HG03139 (cell line): ENCODE measurements at regions not wholly inside any gene's neighbourhood (a gene's known extent, or its start where the extent isn't known, plus 50 kb on each side); places are given as distances from the start of the nearest gene placed in this dataset.
"Not testable (repeated sequence)": the region's sequence is repeated elsewhere in the genome, so short reads cannot be mapped to it uniquely, and the experiment has no call there.

Experiments
- ATAC-seq: cut with Tn5 transposase; IDR thresholded peaks from one replicate; pipeline ENCODE4 v1.9.1; 2021; ENCODE audit not compliant: unreplicated experiment

DNA sequence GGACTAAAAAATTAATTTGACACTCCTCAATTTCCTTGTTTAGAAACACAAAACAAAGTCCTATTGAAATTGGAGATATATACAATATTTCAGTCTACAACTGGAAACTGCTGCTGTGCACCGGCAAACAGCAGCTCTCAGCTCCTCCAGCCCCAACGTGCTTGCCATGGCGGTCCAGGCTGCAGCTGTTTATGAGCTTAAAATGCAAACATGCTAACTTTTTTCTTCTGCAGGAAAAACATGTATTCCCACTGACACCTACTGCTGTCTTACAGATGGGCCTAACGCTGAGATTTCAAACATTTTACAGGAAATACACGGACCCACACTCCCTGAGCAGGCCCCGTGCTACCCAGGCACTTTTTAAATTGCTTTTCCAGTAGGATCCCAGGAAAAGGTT is 195.5 kb downstream of the BCL11A start:
- no peak for ATAC-seq

DNA sequence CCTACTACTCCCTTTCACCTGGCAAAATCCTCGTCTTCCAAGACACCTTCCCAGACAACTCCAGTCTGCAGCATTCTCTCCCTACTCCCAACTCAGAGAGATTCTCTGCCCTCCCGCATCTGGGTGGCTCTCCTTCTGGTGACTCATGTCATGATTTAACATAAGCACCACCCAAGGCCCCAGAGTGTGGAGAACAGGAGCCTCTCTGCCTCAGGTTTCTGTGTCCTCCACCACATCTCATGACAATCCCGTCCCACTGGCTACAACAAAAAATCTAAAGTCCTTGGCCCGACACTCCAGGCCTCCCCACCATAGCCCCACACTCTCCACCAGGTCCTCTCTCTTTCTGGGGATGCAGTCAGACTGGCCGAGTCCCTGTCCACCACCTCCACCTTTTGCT is 197.1 kb downstream of the BCL11A start:
- ATAC-seq: no peak

- ATAC-seq: no peak
Observed at GRCh38 chr2:60355849-60356261, 197.6 kb downstream of the BCL11A start.

DNA sequence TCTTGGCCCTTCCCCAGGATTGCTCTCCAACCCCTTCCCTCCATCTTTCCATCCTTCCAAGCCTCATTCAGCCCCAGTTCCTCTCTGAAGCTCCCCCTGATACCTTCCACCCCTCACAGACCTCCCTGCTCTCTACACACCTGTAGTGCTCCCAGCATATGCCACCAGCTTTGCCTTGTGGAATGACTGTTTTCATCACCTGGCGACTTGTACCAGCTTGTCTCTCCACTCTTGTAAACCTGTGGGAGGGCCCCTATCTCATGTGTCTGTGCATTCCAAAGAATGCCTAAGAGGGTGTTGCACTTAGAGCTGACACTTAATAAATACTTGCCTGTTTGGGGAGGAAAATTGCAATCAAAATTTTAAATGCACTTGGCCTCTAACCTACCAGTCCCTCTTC is 198.7 kb downstream of the BCL11A start:
- no peak for ATAC-seq

DNA sequence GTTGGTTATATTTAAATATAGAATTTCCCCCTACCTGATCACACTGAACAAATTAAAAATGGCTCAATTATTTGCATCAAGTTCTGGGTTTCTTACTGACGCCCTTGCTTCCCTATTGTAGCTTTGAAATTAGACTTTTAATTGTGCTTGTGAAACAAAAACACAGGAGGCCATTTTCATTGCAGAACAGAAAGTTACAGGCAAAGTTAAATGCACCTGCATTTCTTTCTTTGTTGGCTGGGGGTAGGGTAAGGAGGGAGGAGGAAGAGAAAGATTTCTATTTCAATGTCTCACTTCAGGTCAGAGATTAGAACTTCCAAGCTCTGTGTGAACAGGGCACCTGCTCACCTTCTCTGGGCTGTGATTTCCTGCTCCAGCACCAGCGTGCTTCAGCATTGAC is 199.6 kb downstream of the BCL11A start:
- ATAC-seq: peak; percentile 35

DNA sequence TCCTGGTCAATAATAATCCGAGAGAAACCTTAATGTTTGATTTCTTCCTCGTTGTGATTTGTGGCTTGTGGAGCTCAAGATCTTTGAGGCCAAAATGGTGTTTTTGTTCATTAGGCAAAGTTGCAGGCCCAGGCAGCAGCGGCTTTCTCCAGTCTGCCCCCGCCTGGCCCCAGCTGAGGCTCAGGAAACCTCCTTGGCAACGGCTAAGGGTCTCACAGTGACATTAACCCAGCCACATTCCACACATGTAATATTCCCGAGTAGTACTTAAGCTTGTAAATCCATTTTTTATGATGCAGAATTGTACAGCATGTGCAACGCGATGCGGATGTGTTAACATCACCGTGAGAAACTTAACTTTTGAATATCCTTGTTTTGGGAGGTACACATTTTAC is 200.1 kb downstream of the BCL11A start:
- peak; percentile 9 for ATAC-seq

GRCh38 chr2:60352491-60353405 is 200.7 kb downstream of the BCL11A start:
- ATAC-seq: no peak

- ATAC-seq: no peak
Observed at GRCh38 chr2:60351802-60352201, 201.7 kb downstream of the BCL11A start.

GRCh38 chr2:60351321-60351720 is 202.1 kb downstream of the BCL11A start:
- ATAC-seq: no peak

- no peak for ATAC-seq
Observed at GRCh38 chr2:60350791-60351190, 202.7 kb downstream of the BCL11A start.

DNA sequence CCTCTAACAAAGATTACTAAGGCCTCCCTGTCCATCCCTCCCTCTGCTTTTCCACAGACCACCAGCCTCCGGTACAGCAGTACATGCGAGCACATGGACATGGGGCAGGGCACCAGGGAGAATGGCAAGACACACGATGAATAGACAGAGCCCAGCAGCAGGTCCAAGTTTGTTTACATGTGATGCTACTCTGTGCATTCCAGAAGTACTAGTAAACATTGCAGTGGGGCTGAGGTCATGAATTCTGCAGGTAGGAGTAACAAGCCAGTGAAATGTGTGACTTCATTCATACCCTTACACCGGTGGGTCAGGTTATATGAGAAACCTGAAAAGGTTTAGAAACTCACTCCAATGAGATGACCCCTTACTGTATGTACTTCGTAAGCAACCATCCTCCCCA is 205.7 kb downstream of the BCL11A start:
- ATAC-seq: no peak

DNA sequence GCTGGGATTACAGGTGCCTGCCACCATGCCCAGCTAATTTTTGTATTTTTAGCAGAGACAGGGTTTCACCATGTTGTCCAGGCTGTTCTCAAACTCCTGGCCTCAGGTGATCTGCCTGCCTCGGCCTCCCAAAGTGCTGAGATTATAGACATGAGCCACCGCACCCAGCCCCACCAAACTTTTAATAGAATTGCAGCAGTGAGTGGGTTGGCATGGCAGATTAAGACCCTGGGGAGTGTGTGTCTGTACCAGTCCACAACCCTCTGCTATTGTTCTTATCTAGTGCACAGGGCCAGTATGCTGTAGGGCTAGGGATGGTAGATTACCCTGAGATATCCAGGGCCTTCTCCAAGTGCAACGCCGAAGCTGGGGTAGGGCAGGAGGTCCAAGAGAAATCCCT is 211.0 kb downstream of the BCL11A start:
- not testable (repeated sequence) for ATAC-seq

DNA sequence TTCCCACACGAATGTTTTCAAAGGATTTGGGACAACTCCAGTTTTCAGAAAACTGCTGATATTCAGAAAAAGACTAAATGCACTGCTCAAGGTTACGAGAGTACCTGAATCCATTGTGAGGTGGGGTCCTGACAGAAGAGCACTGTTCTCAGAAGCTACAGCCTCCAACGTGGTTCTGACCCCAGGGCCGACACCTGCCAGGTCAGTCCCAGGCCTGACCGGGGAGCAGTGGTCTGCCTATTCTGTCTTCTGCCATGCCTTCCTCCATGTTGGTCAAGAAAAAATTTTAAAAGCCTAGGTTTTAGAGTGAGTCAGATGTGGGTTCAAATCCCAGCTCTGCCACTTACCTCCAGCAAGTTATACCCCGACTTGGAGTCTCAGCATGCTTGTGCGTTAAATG is 212.3 kb downstream of the BCL11A start:
- no peak for ATAC-seq

- ATAC-seq: no peak
Observed at GRCh38 chr2:60339286-60339685, 214.2 kb downstream of the BCL11A start.

GRCh38 chr2:60337142-60337497 is 216.3 kb downstream of the BCL11A start:
- ATAC-seq: no peak

GRCh38 chr2:60336442-60337141 is 216.9 kb downstream of the BCL11A start:
- no peak for ATAC-seq

- ATAC-seq: no peak
Observed at GRCh38 chr2:60335533-60336237, 217.8 kb downstream of the BCL11A start.

- no peak for ATAC-seq
Observed at GRCh38 chr2:60334610-60335009, 218.8 kb downstream of the BCL11A start.

DNA sequence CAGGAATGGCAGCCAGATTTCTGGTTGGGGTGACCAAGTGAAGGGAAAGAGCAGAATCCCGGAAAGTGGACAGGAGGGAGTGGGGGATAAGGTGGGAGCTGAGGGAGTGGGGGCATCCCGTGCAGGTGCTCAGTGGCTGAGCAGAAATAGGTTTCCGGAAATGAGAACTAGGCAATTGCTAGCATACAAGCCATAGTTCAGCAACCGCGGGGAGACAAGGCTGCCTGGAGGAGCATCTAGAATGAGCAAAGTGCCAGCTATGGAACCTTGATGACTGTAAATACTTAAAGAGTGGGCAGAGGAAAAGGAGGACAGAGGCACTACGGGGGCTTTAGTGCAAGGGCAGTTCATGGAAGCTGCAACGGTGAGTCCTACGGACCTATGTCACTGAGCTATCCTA is 220.2 kb downstream of the BCL11A start:
- ATAC-seq: no peak

DNA sequence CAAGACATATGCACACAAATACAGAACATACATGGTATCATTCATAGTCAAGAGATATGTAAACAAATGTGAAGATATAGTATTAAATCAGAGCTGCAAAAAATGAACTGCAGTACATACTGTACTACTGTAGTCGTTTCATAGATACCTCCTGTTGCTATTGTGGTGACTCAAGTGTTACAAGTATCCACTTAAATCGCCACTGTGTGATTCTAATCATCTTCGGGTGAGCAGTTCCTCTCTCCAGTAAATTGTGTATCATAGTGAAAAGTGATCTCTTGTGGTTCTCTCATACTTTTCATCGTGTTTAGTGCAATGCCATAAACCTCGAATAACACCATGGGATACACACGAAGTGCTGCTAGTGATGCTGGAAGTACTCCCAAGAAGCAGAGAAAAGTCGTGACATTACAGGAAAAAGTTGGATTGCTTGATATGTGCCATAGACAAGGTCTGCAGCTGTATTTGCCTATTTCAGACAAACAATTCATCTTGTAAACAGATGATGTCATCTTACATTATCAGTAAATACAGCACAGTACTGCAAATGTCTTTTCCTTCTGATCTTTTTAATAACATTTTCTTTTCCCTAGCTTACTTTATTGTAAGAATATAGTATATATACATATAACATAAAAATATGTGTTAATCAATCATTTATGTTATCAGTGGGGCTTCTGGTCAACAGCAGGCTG is 222.2 kb downstream of the BCL11A start:
- no peak for ATAC-seq

DNA sequence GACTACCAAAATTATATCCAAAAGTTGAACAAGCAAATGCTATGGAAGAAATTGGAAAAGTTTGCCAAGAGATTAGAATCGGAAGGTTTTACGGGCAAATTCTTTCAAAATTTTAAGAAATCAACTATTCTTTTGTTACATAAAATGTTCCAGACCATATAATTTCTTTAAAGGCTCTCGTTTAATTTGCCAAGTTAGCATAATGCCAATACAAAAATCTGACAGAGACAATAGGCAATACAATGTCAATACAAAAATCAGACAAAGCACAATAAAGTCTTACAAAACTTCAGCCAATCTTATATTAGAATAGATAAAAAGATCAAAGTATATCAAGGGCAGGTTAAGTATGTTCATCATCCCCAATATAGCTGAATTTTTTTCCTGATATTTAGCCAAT is 224.2 kb downstream of the BCL11A start:
- ATAC-seq: no peak
